DMS153 treated with DMSO at 0.1 percent for 48 hours (cell line): ENCODE measurements at regions not wholly inside any gene's neighbourhood (a gene's known extent, or its start where the extent isn't known, plus 50 kb on each side); places are given as distances from the start of the nearest gene placed in this dataset.

Experiments
- DNase-seq: peaks from one replicate; lab custom pipeline; 2025; ENCODE audit not compliant: unreplicated experiment; lab: John Stamatoyannopoulos, UW

DNA sequence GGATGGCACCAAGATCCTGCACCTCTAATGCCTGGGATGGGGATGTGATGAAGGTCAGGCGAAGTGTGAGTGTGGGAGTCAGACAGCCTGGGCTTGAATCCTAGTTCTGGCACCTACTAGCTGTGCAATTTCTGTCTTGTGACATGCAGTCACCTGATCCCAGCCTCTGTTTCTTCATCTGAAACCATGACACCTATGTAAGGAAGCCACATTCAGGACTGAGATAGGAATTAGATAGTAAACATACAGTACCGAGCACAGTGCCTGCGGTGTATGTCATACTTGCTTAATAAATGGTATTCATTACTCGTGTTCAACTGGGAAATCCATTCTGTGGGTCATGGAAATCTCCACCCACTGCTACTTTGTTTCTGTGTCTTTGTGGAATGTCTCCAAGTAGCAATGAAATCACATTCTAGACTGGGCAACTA is 140.6 kb upstream of the STC2 start:
- no peak for DNase-seq

DNA sequence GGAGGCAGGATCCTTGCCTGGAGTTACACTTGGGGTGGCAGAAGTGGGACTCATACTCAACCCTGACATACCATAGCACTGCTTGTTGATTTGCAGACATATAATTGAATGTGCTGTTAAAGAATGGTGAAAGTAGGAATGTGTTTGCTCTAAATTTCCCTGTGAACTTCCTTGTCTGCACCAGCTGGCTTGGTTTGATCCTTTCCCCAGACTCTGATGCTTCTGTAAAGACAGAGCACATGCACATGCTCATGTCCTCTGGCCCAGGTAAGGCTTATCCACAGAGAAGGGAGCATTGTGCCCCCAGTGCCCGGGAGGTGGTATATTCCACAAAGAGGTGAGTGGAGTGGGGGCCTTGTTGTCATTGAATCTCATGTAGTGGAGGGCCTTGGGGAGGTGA is 138.0 kb upstream of the STC2 start:
- DNase-seq = no peak

DNA sequence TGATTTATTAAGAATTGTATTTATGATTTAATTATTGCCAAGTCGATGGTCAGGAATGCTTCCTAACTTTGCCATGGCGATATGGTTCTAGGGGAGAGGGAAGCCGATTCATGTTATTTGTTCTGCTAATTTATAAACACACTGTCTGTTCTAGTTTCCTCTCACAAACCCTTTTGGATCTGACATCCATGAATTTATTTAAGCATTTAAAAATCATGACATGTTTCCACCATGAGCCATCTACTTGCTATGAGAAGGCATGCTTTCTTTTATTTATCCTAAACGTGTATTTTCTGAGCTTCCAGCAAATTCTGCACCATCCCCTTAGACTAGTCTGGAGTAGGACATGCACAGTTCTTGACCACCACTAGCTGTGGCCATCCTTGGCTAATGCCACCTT is 136.6 kb upstream of the STC2 start:
- no peak for DNase-seq

DNA sequence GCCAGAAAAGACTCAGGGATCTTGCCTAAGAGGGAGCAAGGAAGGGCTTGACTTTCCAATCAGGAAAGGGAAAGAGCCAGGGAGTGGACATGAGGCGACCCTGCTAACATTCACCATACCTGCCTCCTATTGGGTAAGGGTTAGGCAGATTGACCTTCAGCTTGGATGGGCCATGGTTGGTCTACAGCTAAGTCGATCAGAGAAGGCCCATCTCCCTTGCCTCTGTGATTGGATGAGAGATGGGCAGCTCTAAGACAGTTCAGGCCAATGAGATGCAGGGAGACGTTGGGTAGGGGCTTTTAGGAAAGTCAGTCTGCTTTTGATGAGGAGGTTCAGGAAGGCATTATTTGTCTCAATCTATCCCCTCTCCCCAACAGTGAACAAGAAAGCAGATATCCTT is 135.0 kb upstream of the STC2 start:
- DNase-seq = no peak

DNA sequence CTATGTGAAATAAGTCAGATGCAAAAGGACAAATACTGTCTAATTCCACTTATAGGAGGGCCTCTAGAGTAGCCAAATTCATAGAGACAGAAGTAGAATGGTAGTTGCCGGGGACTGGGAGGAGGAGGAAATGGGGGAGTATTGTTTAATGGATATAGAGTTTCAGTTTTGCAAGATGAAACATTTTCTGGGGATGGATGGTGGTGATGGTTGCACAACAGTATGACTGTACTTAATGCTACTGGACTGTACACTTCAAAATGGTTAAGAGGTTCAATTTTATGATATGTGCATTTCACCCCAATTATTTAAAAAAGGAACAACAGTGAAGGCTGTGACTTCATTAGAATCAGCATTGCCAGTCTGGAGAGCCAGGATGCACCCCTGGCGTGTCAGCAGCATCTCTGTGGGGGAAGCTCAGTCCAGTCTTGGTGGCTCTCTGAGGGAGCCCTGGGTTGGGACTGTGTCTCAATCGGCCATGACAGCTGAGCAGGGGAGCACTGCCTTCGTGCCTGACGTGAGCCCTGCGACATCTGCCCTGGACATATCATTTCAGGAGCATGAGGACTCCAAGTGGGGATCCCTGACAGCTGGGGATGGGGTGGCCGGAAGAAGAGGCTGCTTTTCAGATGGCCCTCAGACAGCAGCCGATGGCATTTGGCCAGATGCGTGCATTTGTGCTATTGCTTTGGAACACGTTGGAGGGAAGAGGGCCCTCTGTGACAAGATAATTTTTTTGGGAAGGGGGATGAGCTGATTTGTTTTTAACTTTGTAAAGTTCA is 130.8 kb upstream of the STC2 start:
- DNase-seq = no peak

DNA sequence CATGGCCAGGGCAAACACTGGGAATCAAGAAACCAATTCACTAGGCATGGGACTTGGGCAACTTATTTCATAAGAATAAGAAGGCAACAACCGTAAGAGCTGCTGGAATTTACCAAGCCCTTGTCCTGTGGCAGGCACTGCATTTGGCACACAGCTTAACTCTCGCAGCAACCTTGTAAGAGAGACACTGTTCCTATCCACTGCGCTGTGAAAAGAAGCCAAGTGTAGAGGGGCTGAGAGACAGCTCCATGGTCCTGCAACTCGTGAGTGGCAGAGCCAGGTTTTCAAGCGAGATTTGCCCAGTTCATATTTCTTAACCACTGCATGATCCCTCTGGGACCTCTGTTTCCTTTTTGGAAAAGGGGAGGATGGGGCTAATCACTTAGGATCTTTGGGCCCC is 129.3 kb upstream of the STC2 start:
- no peak for DNase-seq

DNA sequence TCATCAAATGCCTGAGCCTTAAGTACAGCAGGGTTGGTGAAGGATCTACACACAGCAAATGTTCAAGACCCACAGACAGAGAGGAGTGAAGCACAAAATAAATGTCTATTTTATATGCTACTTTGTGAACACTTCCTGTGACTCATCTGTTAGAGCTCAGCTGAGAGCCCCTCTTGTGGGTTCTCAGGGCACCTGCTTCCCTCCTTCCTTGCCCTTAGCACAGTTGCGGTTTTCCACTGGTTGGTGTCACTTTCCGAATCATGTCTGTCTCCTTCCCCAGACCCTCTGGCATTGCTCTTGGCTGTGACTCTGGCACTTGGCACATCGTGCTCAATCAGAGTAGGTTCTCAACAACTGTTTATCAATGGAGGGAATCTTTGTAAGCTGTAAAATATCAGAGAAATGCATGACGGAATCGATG is 128.5 kb upstream of the STC2 start:
- DNase-seq = no peak

DNA sequence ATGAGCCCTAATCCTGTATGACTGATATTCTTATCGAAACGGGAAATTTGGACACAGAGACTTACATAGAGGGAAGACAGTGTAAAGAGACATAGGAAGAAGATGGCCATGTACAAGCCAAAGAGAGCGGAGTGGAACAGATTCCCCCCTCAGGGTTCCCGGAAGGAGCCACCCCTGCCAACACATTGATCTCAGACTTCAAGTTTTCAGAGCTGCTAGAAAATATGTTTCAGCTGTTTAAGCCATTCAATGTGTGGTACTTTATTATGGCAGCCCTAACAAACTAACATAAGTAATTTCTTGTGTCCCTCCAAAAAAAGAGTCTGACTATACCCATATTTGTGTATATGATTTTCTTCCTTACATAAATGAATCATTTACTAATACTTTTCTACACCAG is 128.0 kb upstream of the STC2 start:
- DNase-seq = no peak

DNA sequence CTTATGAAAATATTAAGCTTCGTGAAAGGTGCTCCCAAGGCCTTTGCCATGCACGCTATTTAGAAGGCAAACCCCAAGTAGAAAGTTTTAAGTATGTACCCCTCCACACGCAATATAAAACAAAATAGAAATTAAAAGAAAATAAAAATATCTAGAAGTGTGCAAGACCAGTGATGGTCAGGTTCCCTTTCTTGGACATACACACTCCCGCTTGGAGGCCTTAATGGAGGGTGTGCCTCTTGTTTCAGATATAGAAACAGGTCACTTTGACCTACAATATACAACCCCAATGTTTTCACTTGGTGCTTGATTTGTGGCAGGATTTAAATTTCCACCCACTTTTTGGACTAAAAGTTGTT is 127.4 kb upstream of the STC2 start:
- DNase-seq = no peak

DNA sequence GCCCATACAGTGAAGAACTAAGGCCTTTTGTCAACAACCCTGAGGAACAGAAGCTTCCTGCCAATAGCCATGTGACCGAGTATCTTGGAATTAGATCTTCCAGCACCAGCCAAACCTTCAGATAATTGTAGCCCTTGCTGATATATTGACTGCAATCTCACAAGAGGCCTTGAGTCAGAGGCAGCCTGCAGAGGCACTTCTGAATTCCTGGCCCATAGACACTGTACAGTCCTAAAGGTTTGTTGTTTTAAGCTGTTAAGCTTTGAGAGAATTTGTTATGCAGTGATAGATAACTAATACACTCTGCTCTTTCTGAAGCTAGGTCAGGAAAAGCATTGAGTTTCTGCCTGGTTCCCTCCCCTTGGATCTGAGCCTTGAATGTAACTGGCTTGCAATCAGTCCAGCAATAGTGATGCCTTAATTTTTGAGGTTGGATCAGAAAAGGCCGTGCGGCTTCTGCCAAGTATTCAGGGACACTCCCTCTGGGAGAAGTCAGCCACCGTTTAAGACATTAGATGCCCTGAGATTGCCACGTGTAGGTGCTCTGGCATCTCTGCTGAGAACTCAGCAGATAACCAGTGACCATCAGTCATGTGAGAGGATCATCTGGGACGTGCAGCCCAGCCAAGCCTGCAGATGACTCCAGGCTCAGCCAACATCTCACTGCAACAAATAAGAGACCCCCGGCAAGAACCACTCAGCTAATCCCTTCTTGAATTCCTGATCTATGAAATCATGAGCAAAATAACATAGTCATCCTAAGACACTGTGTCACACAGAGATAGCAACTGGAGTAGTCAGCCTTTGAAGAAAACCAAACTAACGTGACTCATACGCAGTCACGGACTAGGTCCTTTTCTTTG is 126.8 kb upstream of the STC2 start:
- no peak for DNase-seq

DNA sequence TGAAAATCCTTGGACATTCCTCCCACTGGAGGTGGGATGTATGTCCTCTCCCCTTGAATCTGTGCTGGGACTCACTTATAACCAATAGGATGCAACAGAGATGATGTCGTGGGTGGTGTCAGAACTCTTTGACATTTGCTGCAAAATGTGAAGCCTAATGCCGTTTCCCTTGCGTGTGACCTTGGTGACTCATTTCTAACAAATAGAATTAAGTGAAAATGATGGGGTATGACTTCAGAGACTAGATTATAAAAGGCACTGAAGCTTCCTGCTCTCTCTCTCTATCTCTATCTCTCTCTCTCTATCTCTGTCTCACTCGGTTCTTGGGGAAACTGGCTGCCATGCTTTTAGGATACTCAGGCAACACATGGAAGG is 126.1 kb upstream of the STC2 start:
- DNase-seq = no peak

DNA sequence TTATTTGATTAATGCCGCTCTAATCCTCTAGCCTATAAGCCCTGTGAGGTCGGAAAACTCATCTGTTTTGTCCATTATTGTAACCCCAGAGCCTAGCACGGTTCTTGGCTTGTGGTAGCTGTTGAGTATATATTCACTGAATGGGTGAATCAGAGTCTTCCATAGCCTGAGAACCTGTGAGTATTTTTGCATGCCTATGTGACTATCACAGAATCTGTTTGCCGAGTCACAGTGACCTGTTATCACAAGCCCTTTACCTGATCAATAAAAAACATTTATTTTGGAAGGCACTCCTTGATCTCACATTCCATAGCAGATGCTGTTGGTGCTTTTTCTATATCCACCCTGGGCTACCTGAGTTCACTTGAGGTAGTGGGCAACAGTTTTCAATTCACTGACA is 125.0 kb upstream of the STC2 start:
- no peak for DNase-seq

DNA sequence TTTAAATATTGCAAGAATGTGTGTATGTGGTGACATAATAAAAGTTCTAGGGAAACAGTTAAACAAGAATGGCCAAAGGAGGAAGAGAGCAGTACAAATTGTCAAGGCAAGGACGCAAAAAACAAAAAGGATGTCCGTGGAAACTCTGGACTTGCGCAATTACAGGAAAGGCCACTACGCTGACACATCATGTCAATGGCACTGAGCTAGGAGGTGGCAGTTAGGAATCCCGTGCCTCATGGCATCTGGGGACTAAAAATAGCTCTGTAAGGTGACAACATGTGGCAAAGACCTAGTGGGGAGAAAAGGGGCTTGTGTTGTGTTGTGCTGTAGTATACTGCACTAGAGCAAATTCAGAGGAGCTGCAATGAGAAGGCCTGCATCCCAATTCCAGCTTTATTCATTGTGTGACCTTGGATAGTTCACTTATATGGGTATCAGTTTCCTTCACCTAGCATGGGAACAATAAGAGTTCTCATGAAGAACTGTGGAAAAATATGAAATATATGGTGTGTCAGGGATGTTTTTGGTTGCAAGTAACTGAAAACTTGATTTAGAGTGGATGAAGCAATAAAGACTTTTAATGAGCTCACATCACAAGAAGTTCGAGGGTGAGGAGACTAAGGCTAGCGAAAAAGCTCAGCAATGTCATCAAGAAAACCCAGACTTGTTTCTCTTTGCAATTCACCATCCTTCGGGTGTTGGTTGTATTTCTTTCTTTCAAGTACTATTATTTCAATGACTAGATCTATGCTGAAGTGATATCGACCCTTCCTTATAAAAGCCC is 124.1 kb upstream of the STC2 start:
- DNase-seq = no peak

DNA sequence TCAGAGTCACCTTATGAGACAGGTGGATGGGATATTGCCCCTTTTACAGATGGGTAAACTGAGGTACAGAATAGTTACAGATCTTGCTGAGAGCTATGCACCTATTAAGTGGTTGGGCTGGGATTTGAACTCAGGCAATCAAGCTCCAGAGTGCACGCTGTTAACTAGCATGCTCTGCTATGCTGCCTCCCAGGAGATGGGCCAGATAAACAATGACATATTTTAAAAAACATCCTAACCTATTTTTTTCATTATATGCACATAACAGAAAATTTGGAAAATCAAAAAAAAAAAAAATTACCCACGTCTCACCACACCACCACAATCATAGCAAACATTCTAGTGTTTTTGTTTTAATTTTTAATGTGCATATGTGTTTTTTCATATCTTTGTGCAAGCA is 123.4 kb upstream of the STC2 start:
- no peak for DNase-seq

DNA sequence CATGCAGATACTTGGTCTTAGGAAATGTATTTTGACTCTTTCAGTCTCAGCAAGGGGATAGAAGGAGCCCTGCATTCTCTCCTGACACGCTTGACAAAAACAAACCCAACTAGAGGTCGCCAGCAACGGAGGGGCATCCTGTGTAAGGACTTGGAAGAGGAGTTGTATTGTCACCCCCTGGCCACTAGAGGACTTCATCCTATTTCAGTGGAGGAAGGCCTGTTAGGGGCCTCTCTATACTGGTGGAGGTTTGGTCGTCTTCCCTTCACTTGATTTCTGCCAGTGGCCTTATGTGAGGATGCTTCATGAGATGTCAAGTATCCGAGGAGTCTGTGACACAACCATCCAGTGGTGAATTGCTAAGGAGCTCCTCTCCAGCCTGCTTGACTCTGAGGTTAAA is 122.8 kb upstream of the STC2 start:
- no peak for DNase-seq

DNA sequence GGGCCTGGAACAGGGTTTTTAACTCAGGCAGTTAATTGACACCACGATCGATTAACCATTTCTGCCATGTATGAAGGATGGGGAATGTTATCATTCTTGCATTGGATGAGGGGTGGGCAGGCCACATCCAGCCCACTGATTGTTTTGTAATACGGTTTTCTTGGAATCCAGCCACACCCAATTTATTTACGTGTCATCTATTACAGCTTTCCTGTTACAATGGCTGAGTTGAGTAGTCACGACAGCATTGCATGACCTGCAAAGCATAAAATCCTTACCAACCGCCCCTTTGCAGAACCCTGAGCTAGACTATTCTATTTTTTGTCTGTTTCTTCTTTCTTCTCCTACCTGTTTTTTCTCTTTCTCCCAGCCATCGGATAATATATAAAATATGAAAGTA is 122.0 kb upstream of the STC2 start:
- DNase-seq = no peak

DNA sequence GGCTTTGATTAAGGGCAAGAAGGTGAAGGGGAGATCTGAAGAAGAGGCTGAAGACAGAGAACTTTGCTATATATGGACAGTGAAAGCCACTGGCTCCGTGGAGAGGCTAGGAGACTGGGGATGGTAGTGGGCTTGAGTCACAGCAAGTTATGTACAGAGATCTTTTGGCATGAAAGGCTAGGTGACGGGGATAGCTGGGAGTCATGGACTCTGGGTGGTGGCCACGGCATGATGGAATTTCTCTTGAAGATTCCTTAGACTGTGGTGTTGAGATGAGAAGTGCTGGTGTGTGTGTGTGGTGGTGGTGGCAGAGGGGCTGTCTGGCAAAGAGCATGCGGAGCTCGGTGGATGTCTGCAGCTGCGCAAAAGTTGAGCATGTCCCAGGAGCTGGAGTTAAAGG is 120.6 kb upstream of the STC2 start:
- DNase-seq = no peak

DNA sequence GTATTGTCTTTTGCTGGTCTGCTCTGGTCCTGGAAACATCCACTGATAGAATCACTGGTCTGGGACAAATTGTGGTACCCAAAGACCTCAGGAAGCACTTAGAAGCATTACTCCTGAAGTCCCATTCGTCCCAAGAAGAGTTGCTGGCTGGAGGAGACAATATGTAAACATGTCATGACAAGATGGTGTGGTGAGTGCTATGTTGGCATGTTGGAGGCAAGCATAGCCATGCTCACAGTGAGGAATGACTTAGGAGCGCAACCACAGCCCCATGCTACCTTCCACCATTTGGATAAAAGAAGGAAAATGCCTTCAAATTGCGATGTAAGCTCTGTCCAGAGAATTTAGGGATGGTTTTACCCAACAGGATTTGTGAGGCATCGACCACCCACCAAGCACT is 115.8 kb upstream of the STC2 start:
- DNase-seq = no peak

DNA sequence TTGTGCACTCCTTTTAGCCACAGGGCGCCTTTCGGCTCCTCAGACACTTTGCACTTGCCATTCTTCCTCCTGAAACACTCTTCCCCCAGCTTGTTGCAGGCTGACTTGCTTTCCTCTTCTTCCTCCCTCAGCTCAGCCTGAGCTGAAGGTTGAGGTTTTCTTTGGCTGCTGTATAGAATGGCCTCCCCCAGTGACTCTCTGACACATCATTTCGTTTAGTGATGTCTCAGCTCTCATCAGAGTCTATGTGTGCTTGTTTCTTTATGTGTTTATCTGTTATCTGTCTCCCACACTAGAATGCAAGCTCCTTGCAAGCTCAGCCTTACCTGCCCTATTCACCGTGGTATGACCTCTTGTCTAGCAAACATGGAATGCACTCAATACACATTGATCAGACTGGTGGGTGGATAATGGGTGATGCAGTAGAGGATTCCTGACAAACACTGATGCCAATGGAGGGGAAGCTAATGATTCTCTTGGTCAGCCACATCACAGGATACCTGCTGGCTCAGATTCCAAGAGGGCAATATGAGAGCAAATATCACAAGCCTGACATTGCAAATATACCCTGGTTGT is 112.9 kb upstream of the STC2 start:
- DNase-seq = no peak

DNA sequence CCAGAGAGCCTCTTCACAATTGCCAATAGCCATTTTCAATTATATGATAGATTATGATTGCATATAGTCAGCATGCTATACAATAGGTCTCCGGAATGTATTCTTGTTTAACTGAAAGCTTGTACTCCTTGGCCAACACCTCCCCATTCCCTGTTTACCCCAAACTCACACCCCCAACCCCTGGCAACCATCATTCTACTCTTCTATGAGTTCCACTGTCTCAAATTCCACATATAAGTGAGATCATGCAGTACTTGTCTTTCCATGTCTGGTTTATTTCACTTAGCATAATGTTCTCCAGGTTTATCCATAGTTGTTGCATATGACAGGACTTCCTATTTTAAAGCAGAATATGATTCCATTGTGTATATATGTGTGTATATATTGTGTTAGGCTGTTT is 110.7 kb upstream of the STC2 start:
- DNase-seq = no peak

DNA sequence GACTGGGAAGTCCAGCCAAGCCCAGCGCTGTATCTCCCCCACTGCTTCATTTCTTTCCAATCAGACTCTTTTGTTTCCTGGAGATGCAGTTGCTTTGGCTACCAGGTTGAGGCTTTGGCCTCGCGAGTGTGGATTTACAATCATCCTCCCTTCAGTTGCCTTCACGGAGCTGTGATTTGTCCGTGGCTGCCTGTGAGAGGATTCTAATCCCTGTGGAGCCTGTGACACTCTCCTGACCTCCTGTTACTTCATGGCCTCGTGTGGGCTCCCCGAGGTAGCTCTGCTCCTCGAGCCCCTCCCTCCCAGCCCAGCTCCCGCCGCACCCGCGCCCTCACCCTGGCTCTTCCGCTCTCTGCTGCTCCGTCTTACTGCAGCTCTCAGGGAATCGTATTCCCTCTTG is 107.2 kb upstream of the STC2 start:
- DNase-seq = no peak

DNA sequence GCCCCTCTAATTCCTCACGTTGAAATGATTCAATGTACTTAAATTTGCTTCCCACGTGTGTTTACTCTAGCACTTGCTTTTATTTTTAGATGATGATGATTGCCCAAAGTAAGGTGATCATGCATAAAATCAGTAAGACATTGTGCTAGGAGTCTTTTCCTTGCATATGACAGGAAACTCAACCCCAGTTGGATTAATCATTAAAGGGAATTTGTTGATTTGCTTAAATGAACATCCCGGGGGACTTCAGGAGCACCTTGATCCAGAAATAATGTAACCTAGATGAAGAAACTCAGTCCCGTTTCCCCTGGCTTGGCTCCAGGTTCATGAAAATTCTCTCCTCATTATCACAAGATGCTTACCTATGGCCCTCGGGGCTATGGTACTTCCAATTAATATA is 106.1 kb upstream of the STC2 start:
- no peak for DNase-seq
